Stimulated activated CD8-positive, alpha-beta memory T cell treated with anti-CD3 and anti-CD28 coated beads, Interleukin-12 subunit alpha, Interleukin-12 subunit beta, amount 100 ng/mL, for 4 hours (primary cell): ENCODE measurements at regions not wholly inside any gene's neighbourhood (a gene's known extent, or its start where the extent isn't known, plus 50 kb on each side); places are given as distances from the start of the nearest gene placed in this dataset.

Source experiments
- DNase-seq: peaks from one replicate; pipeline ENCODE4 v3.0.0-alpha.2; 2020; ENCODE audit warnings: low read depth

DNA sequence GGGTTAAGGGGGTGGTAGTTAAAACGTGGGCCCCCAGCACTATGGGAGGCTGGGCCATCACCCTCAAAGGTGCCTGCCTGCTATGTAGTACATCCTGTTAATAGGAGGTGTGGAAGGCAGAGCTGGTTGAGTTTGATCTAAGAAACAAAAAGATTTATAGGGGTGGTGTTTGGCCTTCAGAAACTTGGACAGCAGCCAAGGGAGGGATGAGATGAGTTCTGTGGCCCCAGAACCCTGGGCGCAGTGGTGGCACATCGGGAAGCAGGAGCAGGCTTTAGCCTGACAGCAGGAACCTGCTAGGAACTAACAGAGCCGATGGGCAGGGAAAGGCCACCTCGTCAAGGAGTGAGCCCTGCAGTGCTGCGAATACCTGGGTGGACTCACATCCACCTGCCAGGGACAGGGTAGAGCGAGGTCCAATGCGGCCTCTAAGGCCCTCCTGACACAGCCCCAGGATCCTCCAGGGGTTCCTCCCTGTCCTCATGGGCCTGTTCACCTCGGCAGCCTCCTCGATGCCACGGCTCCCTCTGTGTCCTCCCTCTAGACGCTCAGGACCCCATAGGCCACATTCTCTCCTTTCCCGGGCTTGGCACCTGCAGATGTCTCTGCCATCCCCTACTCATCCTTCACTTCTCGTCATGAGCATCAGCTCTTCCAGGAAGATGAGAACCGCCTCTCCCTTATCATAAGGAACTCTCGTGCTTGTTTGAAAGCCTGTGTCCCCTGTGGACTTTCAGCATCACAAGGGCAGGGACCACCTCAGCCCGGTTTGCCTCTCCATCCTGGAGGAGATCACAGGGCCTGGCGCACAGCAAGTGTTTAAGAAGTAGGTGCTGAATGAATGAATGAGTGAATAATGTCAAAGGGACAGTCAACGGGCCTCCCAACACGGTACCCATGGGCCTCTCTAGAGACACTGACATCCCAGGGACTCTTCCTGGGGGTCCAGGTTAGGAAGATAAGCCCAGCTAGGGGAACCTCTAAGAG, 103.5 kb upstream of the TNRC6C start:
- no peak for DNase-seq

DNA sequence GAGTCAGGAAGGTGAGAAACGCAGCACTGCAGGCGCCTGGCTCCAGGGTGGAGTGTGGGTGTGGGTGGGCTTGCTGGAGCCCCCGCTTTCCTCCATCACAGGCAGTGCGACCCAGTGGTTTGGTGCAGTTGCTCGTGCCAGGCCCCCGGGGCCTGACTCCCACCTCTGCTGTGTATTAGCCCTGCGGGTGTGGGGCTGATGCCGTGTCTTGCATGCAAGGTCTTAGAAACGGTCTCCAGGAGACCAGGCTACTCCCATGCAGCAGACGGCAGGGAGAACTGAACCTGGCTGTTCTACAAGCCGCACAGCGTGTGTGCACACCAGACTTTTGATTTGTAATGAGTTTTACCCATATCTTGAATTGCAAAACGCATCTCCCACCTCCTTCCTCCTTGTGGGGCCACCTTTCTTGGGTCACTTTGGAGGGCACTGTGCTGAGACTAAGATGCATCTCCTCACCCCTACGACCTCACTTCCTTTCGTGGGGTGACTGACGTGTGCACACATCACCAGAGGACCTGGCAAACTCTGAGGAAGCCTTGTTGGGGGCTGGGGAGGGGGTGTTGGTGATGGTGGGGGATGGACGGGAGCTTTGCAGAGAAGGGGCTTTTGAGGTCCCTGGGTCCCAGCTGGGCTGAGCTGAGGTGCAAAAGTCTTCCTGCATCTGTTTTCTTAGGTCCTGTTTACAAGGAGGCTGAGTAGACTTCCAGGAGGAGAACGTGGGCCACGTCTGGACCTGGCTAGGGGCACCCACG, 101.8 kb upstream of the TNRC6C start:
- DNase-seq: no peak

DNA sequence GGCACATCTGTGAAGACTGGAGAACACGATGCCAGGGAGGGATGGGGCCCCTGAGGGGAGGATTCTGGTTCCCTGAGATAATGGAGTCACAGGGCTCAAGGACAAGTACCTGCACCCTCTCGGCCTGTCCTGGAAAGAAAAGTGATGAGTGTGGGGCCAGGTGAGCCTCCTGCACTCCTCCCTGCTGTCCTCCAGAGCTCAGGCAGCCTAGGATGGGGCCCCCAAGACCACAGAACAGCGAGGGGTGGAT, 101.3 kb upstream of the TNRC6C start:
- no peak for DNase-seq

DNA sequence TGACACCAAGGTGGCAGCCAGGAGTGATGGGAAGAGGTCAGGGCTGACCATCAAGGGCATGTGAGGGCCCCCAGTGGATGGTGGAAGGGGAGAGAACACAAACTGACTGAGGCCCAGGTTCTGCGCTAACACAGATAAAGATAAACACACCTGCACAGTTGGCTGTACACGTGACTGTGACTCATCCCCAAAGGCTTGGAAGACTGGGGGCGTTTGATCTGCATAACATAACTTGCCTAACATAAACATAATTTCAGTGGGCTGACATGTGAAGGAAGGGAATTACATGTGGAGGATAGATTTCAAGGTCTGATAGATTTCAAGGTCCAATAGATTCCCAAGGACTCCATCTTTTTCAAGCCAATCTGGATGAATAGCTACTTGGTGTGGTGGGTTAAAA, 100.9 kb upstream of the TNRC6C start:
- DNase-seq: no peak

DNA sequence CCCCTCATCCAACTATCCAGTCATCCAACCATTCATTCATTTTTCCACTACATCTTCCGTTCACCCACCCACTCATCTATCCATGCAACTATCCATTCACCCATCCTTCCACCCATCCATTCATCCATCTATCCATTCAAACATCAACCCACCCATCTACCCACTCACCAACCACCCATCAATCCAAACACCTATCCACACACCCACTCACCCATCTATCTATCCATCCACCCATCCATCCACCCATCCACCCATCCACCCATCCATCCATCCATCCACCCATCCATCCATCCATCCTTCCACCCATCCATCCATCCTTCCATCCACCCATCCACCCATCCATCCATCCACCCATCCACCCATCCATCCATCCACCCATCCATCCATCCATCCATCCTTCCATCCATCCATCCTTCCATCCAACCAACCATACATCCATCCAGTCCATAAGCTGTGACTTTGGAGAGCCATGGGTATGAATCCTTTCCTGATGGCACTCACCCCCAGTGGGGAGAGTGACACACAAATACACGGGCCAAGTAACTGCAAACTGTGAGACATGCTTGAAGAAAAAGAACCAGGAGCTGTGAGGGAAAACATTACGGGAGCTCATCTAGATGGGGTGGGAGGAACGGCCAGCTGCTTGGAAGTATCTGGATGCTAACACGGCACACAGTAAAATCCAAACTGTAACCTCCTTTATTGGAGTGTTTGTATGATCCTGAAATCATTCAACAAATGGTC, 100.0 kb upstream of the TNRC6C start:
- DNase-seq: no peak

DNA sequence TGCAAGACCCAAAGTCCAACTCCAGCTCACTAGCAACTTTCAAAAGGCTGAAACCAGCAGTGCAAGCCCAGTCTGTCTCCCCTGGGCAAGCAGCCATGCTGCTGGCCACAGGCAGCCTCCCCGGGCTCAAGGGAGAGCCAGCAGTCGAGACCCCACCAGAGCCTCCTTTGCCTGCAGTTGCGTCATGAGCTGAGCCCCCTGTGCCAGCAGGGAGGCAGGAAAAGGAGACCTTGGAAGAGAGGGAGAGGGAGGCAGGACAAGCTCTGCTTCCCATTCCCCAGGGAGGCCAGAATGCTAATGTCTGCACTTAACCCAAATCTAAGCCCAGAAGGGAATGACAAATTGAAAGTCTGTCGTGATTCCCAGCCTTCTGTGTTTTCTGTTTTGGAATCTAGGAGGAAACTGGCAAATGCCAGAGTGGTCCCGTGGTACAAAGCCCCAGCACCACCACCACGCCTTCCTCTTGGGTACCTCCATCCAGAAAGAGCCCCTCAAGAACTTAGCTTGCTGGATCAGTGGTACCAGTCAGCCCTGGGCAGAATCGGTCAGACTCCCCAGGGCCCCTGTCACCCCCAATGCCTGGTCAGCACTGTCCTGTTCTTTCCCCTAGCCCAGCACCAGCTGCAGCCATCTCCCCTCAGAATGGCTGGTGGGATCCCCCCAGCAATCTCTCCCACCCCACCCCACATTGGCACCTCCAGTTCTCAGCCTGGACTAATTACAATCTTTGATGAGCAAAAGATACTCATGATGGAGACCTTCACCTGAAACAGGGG, 99.3 kb upstream of the TNRC6C start:
- DNase-seq: no peak

DNA sequence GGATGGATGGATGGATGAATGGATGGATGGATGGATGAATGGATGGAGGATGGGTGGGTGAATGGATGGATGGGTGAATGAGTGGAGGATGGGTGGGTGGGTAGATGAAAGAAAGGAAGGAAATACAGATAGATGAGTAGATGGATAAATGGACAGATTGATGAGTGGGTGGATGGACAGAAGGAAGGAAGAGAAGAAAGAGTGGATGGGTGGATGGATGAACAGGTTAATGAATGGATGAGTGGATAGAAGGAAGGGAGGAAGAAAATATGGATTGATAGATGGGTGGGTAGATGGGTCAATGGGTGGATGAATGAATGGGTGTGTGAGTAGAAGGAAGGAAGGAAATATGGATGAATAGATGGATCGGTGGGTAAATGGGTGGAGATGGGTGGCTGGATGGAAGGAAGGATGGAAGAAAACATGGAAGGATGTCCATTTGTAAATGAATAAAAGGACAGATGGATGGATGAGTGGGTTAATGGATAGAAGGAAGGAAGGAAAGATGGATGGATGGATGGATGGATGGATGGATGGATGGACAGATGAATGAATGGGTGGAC, 97.3 kb upstream of the TNRC6C start:
- DNase-seq: no peak

DNA sequence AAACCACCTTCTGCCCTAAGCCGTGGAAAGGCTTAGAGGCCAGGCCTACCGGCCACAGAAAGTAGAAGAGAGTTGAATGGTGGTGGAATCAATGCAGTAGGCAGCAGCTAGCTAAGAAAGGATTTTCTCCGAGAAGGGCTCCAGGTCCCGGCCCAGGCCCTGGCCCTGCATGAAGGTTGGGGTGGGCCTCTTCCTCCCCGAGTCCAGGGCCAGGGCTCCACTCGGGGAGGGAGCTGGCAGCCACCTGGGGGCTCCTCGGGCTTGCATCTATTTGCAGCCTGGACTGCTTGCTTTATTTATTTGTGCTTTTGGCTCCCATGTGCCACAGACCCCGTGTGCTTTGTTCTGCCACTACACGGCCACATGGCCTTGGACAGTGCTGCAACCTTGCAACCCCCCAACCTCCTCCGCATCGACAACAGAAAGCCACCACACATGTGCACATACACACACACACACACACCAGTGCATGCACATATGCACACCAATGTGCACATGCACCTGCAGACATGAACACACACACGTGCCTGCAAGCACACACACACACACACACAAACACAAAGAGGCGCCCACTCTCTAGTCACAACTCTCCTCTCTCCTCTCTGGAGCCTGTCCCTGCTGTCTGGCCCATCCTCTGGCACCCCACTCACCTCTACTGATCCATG, 96.4 kb upstream of the TNRC6C start:
- DNase-seq: no peak

DNA sequence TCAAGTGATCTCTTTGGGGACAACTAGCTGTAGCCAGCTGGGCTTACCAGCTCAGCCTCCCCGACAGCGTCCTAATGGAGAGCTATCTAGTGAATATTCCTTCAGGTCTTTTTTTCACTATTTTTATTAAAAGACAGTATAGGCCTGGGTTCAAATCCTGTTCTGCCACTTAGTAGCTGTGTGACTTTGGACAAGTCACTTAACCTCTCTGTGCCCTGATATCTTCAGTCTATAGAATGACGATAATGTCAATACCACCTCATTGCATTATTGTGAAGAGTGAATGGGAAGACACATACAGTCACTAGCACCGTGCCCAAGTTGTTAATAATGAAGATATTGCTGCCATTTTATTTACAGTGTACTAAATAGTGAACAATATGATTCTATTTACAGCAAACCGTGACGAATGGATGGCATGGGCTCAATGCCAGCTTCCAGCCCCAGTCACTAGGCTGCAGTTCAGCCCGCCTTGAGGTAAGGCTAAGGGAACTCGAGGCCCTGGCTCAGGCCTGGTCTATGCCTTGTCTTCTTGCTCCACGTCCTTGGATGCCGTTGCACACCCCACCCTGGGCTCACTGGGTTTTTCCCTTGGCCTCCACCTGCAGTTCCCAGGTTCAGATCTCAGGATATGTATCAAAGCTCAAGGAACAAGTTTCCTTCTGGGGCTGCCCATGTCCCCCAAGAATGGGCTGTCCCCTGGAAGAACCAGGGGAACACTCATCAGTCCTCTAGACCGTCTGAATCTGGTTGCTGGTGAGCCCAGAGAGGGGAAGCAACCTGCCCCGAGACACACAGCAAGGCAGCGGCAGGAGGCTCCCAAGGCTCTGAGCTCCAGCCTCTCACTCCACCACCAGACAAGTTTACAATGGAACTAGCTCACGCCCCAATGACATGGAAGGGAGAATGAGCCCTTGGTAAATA, 95.4 kb upstream of the TNRC6C start:
- no peak for DNase-seq

DNA sequence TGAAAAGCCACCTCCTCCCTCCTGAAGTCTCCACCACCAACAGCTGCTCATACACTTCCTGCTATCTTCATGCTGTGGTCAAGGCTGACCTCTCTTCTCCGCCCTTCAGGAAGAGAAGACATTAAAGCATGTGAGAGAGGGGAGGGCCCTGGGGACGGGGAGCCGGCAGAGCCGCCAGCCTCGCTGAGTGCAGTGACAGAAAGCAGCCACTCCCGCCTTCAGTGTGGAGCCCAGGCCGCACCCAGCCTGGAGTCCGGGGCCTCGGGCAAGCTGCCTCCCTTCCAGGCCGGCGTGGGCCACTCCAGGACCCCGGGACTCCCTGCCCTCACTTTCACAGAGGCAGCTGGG, 94.7 kb upstream of the TNRC6C start:
- no peak for DNase-seq

DNA sequence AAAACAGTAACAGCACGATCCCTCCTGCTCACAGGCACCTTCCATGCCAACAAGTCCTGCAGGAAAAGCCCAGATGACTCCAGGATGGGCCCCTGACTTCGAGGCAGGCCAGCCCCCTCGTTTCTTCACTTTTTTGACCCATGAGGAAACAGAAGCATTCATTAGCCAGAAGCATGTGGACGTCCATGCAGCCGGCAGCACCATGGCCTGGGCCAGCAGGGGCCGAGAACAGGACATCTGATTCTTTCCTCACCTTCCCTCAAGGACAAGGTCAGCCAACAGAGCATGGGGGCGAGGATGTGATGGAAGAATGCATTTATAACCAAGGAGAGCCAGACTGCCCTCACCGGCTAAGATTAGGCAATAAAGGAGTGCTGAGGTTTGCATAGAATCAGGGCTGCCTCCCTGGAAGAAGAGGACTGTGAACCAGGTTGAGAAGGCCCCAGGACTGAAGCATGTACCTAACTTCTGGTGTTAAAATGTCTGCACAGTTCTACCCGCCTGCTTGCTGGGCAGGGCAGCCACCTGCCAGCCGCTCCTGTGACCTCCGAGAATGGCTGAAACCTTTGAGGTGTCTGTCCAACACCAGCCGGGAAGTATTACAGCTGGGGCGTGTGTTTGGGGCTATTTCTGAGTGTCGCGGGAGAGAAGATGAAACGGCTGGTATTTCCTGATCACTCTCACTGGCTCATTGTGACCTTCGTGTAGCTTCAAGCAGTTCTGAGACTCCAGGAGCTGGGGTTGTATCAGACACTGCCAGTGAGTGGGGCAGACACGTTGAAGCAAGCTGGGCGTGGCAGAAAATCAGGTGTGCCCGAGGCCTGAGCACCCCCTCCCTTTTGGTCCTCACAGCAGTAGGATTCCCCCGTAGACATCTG, 94.0 kb upstream of the TNRC6C start:
- DNase-seq: no peak

DNA sequence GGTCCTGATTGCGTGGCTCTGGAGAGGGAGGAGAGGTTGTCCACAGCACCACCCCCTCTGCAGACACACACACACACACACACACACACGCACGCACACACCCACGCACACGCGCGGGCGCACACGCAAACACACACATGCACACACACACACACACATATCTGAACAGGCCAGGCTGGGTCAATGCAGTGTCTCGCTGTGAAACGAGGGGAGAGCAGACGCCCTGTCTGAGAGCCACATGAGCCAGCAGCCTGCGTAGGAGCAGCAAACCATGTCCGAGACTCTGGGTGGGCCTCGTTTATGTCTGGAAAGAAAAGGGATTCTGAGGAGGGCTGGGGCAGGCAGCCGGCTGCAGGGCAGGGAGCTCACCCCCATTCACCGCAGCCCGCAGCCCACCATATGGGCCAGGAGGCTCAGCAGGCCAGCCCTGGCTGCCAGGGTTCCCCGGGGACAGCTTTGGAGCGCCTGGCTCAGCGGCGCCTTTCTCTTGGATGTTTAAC, 93.3 kb upstream of the TNRC6C start:
- no peak for DNase-seq

DNA sequence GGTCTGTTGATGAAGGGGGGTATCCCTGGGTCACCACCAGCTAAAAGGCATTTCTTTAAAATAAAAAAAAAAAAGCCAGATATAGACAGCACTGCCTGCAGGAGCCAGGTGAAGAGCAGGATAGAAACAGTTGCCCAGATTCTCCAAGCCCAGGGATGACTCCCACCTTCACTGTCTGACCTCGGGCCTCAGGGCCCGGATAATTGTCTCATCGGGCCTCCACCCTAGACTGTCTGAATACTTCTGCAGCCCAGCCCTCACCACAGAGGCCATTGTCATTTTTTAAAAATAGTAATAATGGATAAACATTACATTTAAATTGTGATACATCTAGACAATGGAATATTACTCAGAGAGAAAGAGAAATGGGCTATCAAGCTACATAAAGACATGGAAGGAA, 92.8 kb upstream of the TNRC6C start:
- DNase-seq: no peak

DNA sequence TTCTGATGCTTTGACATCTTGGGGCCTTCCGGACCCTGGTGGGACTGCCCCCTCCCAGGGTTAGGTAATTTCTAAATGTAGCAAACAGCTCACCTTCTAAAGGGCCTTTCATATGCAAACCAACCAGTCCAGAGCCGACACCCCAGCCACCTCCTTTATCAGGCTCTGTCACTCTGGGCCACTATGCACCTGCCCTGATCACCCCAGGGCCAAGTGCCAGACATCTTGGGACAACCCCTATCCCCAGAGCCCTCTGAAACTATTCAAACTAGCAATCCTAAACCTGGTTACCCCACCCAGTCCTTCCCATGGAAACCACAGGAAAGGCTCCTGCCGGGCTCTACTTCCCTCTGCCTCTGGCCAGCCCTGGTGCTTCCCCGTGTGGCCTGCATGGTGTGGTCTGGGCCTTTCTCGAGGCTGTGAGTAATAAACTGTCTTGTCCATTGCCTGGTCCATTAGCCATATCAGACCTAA, 91.2 kb upstream of the TNRC6C start:
- no peak for DNase-seq

DNA sequence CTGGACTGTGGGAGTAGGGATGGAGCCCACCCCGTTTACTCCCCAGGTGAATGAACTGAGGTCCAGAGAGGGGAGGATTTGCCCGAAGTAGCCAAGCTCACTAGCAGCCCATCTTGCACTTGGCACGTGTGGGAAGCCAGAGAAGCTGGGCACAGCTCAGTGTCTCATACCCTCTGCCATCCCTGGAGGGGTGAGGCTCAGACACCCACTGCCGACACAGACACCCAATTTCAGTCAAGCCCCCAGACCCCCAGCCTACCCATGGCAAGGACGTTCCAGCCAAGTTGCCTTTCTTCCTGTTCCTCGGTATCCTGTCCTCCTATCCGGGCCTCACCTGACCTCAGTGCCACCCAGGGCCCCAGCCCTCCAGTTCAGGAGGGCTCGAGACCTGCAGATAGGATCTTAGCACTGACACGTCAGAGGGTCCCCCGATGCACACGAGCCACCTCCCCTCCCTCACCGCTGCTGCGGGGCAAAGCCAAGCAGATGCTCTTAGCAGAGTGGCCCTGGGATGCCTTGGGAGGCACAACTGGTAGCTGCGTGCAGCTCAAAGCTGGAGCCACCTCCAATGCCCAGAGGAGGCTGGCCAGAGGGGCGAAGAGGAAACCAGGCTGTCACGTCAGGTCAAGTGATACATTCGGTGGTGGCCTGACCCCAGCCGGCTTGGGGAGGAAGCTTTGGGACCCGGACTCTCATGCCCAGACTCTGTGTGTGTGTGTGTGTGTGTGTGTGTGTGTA, 90.4 kb upstream of the TNRC6C start:
- no peak for DNase-seq

DNA sequence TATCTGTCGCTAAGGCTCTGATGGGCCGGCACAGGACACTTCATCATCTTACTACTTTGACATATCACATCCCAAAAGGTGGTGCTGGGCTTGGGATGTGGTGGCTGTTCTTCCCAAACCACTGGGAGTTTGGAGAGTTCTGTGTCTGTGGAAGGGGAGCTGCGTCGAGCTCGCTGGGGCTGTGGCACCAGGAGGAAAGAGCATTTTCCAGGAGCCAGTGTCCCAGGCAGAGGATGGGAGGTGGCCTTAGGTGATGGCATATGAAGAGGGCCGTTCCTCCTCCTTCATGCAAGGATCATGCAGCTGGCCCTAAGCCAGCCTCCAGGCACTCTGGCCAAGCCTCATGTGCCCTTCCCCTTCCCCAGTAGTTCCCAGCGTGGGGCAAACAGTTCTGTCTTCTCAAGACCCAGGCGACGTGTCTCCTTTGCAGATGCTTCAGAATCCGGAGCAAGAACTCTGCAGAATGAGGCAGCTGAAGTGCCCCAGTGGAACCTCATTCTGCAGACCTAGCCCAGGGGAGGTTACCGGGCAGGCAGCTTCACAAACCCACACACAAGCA, 89.4 kb upstream of the TNRC6C start:
- DNase-seq: no peak

DNA sequence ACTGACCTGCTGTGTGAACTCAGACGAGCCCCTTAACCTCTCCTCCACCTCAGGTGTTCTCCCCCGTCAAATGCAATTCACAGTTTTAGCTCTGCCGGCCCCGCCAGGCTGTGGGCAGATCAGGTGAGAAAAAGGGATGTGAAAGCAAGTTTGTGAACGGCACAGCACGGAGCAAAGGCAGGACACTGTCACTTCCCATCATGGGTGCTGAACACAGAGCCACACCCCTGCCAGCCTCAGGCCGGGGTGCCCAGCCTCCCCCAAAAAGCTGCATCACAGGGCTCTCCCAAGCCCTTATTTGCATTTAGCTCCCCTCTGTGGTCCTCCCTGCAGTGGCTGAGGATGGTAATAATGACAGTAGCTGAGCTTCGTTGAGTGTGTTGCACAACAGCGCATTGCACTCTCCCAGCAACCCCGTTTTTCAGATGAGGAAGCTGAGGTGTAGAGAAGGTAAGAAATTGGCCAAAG, 88.8 kb upstream of the TNRC6C start:
- no peak for DNase-seq

DNA sequence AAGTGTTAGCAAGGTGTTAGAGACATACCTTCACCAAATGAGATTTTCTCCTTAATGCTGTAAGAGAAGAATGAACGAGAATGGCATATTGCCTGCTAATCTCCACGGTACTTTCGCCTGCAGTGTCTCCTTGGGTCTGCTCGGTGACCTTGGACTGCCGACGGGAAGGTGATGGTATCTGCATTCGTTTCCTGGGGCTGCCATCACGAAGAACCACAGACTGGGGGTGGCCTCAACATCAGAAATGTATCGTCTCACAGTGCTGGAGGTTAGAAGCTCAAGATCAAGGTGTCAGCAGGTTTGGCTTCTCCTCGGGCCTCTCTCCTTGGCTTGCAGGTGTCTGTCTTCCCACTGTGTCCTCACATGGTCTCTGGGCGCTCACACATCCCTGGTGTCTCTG, 86.3 kb upstream of the TNRC6C start:
- DNase-seq: no peak
